Fibroblast of villous mesenchyme (primary cell): ENCODE measurements at regions not wholly inside any gene's neighbourhood (a gene's known extent, or its start where the extent isn't known, plus 50 kb on each side); places are given as distances from the start of the nearest gene placed in this dataset.

Source experiments
- DNase-seq: peaks from one replicate; pipeline ENCODE4 v3.0.0-alpha.2; 2010; ENCODE audit warnings: low read depth
- H3K4me3 ChIP-seq: 2 replicates; pipeline ENCODE4 v1.5.1; 2011; ENCODE audit warnings: low read depth, mild to moderate bottlenecking, low read length
- TF ChIP-seq, protein P1 (sequence below): IDR thresholded peaks from 2 replicates; pipeline ENCODE4 v1.5.1; 2012; ENCODE audit warnings: low read depth, mild to moderate bottlenecking, low read length; ENCODE audit not compliant: insufficient read depth

DNA sequence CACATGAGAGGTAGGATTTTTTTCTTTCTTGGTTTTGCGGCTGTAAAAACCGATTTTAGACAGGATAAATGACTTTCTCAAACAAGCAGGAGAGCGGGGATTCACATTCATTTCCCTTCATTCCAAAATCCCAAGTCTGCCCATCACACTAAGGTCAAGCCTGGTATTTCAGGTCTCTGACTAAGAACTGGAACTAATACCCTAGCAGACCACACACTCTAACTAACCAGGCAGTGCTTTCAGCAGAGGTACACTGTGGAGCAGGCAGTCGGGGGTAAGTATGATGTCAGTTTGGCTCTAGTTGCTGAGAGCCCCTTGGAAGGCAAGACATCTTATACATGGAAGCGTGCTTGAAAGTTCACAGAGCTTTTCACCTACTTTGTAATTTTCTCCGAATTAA, 128.1 kb upstream of the LHCGR start:
- DNase-seq = no peak
- H3K4me3 ChIP-seq = no peak overlapping the region
- TF ChIP-seq, protein P1, sequence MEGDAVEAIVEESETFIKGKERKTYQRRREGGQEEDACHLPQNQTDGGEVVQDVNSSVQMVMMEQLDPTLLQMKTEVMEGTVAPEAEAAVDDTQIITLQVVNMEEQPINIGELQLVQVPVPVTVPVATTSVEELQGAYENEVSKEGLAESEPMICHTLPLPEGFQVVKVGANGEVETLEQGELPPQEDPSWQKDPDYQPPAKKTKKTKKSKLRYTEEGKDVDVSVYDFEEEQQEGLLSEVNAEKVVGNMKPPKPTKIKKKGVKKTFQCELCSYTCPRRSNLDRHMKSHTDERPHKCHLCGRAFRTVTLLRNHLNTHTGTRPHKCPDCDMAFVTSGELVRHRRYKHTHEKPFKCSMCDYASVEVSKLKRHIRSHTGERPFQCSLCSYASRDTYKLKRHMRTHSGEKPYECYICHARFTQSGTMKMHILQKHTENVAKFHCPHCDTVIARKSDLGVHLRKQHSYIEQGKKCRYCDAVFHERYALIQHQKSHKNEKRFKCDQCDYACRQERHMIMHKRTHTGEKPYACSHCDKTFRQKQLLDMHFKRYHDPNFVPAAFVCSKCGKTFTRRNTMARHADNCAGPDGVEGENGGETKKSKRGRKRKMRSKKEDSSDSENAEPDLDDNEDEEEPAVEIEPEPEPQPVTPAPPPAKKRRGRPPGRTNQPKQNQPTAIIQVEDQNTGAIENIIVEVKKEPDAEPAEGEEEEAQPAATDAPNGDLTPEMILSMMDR = no peak

DNA sequence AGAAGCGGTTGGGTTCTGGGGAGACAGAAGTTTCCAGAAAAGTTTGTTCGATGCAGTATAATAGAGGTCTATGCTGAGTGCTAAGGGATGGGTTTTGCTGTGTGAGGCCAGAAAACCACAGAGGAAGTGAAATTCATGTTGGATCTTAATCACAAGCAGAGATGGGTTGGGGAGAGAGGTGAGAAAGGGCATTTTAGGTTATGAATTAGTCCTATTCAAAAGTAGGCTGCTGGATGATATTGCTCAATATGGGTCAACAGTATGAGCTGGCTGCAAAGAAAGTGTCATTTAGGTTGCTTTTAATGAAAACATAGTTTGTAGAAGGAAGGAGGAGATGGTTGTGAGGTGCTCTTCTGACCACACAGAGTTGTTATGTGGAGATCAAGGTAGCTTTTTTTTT, 118.8 kb upstream of the LHCGR start:
- DNase-seq = no peak
- H3K4me3 ChIP-seq = no peak overlapping the region
- TF ChIP-seq, protein P1 = no peak

DNA sequence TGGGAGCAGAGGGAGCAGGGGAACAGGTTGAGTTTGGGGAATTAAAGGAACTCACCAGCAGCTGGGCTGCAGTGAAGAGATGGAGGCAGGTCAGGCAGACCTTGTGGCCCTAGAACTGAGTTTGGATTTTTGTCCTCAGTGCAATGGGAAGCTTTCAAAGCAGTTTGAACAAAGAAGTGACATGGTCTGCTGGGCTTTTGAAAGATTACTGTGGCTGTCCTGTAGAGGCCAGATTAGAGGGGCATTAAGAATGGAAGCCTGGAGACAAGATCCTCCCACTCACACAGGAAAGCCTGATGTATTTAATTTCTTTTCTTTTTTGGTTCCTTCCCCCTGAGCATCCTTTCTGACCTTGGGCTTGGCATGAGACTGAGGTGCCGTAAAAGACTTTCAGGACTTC, 118.1 kb upstream of the LHCGR start:
- TF ChIP-seq, protein P1 = no peak
- DNase-seq = no peak
- H3K4me3 ChIP-seq = no peak overlapping the region

DNA sequence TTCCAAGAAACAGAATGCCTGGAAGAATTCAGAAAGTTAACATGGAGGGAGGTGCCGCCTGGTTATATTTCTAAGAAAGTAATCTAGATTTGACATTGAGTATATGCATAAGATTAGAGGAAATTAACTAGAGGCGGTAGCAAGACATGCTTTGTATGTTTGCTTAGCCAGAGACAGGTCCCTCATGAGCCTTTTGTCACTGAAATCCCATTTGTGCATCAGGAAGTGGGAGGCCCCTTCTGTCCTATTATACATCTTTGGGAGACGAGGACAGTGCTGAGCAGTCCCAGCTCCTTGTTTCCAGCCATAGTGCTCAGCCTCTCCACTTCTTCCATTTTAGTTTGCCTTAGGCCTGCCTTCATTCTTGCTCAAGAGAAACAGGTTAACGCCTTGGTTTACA, 115.4 kb upstream of the LHCGR start:
- TF ChIP-seq, protein P1 = no peak
- H3K4me3 ChIP-seq = no peak overlapping the region
- DNase-seq = no peak

DNA sequence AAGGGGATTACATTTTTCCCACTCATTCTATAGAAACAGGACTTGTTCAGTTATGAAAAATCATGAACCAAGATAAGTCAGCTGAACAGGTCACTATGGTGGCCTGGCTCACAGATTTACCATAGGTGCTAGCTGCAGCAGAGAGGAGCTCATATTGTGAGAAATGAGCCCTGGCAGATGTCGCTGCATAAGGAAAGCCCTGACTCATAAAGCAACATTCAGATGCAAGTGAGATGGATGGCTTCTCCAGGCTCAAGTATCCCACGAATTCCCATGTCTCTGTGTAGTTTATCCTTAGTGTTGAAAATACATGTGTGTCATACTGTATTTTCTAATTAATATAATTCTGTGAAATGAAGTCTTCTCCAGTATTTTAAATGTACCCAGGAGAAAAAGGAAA, 115.0 kb upstream of the LHCGR start:
- no peak overlapping the region for H3K4me3 ChIP-seq
- no peak for DNase-seq
- TF ChIP-seq, protein P1 = no peak

DNA sequence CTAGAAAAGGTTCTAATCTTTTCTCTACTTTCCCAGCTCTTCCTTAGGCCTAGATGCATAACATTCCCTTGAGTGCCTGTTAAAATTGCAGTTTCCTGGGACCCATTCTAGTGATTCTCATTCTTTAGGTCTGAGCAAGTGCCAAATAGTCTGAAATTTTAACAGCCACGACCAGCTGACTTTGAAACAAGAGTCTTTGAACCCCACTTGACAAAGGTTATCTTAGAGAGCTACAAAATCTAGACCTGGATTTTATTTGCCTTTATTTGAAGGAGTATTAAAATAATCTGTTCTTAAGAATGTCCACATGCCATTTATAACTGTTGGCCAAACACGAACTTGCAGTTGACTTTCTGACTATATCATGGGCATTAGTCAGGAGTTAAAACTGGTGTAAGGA, 110.2 kb upstream of the LHCGR start:
- TF ChIP-seq, protein P1 = no peak
- no peak for DNase-seq
- no peak overlapping the region for H3K4me3 ChIP-seq

DNA sequence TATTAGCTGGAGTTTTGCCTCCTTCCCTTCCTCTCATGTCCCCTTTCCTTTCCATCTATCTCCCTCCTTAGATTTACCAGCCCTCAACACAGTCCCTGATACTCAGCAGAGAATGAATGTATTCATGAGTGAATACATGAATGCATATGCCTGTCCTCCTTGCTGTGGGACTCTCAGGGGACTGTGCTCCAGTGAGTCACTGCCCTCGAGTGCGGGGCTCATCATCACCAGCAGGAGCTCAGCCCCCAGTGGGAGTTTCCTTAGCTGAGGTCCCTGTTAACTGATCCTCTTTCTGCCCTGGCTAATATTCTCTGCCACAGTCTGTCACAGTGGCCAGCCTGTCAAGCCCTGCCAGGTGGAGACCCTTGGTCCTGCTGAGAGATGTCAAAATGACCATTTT, 104.9 kb upstream of the LHCGR start:
- TF ChIP-seq, protein P1 = no peak
- no peak overlapping the region for H3K4me3 ChIP-seq
- no peak for DNase-seq
